GM23248 (cell line): ENCODE measurements at regions not wholly inside any gene's neighbourhood (a gene's known extent, or its start where the extent isn't known, plus 50 kb on each side); places are given as distances from the start of the nearest gene placed in this dataset.

Source experiments
- EZH2 ChIP-seq: fragments of 200-600 bp; sonication (generic); IDR thresholded peaks from 2 replicates; pipeline ENCODE4 v1.6.1; 2018; ENCODE audit warnings: antibody characterized with exemption, mild to moderate bottlenecking; ENCODE audit not compliant: insufficient read depth, poor library complexity, severe bottlenecking
- EZH2phosphoT487 ChIP-seq: fragments of 200-600 bp; sonication (generic); IDR thresholded peaks from 2 replicates; pipeline ENCODE4 v1.6.1; 2018; ENCODE audit warnings: antibody characterized with exemption, moderate library complexity, mild to moderate bottlenecking, low read depth; ENCODE audit not compliant: insufficient read depth

DNA sequence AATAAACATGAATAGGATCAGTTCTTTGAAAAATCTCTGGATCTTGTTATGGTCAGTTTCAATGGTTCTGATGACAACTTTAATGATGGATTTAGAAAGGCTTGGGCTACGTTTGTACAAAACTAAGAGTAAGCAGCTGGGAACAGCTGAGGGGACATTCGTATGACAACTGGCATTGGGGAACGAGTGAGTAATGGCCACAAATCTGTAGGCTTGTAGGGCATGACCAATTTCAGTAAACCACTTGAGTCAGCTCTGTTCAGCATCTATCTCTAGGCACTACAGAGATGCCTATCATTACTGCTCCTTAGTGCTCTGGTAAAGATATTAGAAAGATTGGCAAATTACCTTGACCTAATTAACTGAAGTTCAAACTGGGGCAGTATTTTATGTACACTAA is 1375.6 kb downstream of the EPHA7 start:
- TF ChIP-seq EZH2: no peak
- no peak for TF ChIP-seq EZH2phosphoT487
